GM11168 (cell line): ENCODE measurements at regions not wholly inside any gene's neighbourhood (a gene's known extent, or its start where the extent isn't known, plus 50 kb on each side); places are given as distances from the start of the nearest gene placed in this dataset.
"Not testable (repeated sequence)": the region's sequence is repeated elsewhere in the genome, so short reads cannot be mapped to it uniquely, and the experiment has no call there.

Experiments
- in situ Hi-C: fragments of 300-500 bp; cut with MboI; formaldehyde crosslinking; loops from one replicate; pipeline ENCODE4 v1.12.0; 2022; ENCODE audit warnings: low sequenced_read_pairs; ENCODE audit not compliant: unreplicated experiment

- in situ Hi-C loops: loop anchor here (25.0 kb wide), 1 partner anchor 172 kb away; no protein-coding TSS in a partner anchor
Observed at GRCh38 chr1:115459161-115459560, 121.1 kb upstream of the NGF start.

GRCh38 chr1:115458426-115459114 is 120.5 kb upstream of the NGF start:
- in situ Hi-C loops: loop anchor here (25.0 kb wide), 1 partner anchor 171 kb away; no protein-coding TSS in a partner anchor

DNA sequence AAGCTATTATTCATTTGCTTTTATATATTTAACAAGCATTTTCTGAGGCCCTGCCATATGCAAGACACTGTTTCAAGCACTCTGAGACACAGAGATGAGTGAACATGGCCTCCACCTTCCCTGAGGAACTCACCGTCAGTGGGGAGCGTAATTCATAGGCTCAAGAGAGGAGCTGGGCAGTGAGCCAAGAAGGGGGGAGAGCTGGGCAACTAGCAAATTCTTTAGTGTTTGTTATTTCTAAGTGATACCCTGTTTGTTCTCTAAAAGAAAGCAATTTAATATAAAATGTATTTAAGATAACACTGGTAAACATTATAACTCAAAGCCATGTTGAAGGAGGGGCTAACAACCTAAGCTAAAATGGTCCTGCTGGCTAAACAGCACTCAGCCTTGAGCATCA is 119.2 kb upstream of the NGF start:
- in situ Hi-C loops: loop anchor here (25.0 kb wide), 1 partner anchor 170 kb away; no protein-coding TSS in a partner anchor

DNA sequence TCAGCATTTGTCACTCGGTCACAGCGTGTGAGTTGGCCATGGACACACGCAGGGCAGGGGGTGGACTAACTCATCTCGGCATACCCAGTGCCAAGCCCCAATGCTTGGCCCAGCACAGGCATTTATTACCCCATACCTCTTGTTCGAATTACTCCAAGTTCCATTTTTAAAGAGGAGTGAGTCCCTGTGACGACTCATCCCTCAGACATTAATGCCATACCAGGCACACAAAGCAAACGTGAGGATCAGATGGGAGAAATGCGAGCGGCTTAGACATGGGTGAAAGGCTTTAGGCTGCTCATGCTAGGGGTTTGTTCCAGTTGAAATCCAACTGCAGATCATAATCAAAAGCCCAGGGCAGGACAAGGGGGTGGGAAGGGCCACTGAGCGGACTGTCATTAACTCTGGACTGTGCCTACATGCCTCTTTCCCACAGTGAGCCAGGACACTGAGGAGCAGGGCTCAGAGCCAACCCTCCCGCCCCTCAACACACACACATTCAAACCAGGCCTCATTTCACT is 118.5 kb upstream of the NGF start:
- in situ Hi-C loops: loop anchor here (25.0 kb wide), 1 partner anchor 169 kb away; no protein-coding TSS in a partner anchor

DNA sequence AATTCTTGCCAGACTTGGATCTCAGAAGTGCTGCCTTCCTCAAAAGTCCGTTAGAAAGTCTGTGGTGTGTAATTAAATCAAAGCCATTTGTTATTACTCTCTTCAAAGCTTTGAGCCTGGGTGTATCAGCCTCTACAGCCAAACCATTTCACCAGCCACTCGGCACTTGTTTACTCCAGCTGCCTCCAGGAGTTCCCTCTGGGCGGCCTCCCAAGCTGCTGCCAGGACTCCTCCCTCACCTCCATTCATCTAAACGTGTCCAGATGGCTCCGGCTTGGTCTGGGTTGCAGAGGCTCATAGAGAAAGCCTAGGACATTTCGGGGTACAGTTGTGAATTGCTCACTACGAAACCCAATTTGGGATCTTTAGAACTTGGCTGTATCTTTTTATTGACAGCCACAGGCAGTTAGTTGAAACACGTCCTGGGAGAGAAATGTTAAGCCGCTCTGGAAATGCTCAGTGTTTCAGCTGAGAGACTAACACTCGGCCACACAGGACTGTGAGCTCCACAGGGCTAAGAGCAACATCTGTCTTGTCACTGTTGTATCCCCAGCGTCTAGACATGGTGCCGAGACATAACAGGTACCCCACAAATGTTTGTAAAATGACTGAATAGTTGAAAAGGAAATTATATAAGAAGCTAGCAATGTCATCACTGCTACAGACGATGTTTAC is 116.9 kb upstream of the NGF start:
- in situ Hi-C loops: loop anchor here (25.0 kb wide), 1 partner anchor 168 kb away; no protein-coding TSS in a partner anchor

GRCh38 chr1:115453666-115454065 is 115.6 kb upstream of the NGF start:
- in situ Hi-C loops: loop anchor here (25.0 kb wide), 1 partner anchor 166 kb away; no protein-coding TSS in a partner anchor

DNA sequence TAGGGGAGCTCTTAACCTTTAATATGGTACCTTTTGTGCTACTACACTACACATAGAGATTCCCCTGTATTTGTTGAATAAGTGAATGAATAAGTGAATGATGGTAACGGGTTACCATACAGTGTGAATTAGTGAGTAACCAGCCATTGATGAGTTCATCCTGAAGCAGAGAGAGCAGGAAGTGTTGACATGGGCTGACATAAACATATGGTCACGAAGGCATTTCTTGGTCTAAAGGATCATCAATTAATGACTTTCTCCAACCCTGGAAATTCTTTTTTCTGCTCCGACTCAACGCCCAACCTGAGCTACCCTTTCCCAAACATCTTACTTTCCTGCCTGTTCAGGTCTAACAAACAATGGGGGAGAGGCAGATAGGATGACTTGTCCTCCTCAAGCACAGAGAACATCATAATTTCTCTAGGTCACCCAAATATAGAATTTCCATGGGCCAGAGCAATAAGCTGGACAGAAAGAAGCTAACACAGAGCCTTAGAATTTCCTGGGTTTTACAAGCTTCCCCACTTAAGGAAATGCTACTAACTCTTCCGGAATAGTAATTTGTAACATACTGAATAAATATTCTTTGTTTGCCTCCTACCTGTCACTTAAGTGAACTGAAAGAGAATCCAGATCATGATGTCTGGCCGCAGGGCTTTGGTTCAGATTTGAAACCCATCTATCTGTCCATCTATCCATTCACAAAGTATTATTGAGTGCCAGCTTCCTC is 114.7 kb upstream of the NGF start:
- in situ Hi-C loops: loop anchor here (25.0 kb wide), 1 partner anchor 165 kb away; no protein-coding TSS in a partner anchor

DNA sequence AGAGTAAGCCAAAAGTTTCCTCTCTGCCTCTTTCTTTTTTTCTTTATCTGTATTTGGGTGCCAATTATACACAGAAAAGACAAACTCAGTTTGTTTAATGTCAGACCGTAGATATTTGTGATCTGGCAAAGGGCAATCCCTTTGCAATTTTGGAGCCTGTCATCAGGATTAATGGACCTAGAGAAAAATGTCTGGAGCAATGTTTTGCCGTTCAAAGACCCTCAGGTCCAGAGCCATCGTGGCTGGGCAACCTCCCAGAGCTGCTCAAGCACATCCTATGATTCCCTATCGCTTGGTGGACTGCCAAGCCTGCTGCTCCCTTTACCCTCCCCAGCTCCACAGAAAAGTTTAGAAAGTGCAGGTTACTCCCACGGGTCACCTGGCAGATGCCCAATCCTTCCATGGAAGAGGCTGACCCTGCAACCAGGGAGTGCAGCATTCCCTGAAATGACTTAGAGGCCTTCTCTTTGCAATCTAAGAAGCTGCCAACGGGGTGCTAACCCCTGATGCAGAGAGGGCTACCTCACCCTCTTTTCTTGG is 112.5 kb upstream of the NGF start:
- in situ Hi-C loops: loop anchor here (25.0 kb wide), 1 partner anchor 163 kb away; no protein-coding TSS in a partner anchor

DNA sequence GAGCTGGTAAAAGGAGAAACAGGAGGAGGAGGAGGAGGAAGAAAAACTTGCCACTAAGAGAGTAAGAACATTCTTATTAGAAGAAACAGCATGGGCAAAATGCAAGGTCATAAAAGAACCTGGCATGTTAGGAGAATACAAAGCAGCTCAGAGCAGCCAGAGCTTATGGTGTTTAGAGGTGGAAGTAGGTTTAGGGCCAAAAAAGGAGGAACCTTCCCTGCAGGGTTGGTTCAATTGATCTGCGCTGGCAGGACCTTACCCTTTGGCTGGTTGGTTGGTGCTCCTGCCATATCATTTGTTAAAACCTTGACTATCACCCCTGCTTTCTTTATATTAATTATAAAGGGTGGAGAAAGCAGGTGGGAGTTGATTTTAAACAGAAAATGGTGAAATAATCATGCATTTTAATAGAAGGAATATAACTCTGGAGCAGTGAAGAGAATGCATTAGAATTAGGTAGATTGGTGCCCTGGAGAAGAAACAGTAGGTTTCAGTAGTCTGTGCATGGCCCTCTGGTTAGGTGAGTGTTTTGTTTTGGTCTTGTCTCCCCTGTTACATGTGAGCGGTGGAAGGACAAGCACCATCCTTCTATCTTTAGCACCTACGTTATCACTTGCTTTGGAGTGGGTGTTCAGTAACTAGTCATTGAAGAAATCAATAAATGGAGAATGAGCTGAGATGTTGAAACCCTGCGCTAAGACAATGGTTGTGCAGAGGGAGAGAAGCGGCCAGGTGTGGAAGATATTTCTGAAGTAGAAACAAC is 110.4 kb upstream of the NGF start:
- in situ Hi-C loops: no loop called here

DNA sequence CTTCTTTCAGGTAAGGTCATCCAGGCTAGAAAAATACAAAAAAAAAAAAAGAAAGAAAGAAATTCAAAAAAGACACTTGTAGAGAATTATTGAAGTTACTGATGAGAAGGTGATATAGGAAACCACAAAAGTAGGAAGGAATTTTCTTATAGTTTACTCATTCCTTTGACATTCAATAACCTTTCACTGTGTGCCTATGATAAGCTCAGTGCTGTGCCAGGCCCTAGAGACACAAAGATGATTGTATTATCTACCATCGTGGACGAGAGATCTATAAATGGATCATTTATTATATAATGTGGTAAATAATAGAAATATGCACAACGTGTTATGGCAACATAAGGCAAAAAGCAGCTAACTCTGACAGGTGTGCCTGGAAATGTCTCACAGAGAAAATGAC is 109.6 kb upstream of the NGF start:
- in situ Hi-C loops: no loop called here

DNA sequence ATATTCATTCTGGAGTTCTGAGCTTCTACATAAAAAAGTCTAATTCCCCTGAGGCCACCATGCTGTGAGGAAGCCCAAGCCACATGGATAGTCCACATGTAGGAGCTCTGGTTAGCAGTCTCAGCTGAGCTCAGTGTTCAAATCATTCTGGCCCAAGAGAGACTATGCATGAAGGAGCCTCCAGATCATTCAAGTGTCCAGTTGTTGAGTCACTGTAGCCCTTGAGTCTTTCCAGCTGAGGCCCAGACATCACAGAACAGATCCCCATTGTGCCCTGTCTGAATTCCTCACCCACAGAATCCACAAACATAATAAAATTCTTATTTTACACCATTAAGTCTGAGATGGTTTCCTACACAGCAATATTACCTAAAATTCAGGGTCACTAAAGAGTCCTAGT is 107.0 kb upstream of the NGF start:
- in situ Hi-C loops: no loop called here

DNA sequence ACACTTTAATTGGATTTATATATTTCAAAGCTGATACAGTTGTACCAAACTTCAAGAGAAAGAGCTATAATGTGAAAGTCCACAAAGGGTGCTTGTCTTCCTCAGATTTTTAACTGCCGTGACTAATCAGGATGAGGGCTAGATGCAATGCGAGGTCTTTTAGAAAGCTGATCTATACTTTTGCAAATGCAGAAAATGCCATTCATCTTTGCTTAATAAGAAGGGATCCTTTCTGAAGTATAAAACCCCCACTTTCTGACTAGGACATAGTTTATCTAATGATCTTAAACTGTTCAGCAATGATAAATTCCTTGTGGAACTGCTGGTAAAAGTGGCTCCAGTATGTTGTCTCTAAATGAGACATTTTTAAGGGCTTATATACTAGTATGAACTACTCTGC is 102.7 kb upstream of the NGF start:
- in situ Hi-C loops: no loop called here

DNA sequence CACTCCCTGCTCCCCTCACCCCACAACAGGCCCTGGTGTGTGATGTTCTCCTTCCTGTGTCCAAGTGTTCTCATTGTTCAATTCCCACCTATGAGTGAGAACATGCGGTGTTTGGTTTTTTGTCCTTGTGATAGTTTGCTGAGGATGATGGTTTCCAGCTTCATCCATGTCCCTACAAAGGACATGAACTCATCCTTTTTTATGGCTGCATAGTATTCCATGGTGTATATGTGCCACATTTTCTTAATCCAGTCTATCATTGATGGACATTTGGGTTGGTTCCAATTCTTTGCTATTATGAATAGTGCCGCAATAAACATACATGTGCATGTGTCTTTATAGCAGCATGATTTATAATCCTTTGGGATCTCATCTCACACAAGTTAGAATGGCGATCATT is 101.5 kb upstream of the NGF start:
- in situ Hi-C loops: not testable (repeated sequence)

DNA sequence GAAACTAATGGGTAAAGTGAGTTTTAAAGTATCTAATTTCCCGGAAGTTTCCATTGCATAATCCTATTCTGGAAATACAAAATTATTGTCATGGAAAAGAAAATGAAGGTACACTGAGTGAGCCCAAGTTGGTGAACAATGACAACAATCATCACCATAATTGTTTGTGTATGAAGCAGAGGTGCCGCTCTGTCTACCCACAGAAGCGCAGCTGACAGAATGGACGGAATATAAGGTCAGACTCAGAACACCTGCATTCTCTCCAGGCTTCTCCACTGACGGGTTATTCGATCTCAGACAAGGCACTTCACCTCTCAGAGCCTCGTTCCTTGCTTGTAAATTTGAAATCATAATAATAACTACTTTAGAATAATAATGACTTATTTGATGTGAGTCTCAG is 99.1 kb upstream of the NGF start:
- in situ Hi-C loops: no loop called here

DNA sequence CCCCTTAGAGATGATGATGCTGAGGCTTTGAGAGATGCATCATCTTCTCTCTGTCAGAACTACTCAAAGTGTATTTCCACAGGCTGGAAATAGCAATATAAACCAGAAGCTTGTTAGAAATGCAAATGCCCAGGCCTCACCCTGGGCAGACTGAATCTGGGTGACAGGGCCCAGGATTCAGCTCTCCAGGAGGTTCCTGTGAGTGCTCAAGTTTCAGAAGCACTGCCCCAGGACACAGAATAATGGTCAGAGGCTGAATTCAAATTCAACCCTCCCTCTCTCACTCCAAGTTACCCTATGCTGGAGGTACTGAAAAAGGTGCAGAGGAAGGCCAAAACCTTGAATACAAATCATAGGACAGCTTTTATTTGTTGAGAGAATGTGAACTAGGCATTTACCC is 98.5 kb upstream of the NGF start:
- in situ Hi-C loops: no loop called here

DNA sequence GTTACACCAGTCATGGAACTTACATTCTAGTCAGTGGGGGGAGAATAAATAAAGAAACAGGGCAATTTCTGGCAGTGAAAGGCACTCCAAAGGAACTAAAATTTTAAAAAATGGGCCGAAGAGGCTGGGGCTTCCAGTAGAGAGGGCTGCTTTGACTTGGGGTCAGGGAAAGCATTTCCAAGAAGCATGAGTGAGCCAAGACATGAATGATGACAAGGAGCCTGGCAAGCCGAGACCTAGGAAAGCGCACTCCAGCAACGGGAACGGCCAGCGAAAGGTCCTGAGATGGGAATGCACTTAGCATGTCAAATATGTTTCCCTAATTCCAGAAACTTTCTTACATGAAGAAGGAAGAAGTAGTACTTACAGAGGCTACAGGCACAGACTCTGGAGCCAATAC is 95.4 kb upstream of the NGF start:
- in situ Hi-C loops: no loop called here

DNA sequence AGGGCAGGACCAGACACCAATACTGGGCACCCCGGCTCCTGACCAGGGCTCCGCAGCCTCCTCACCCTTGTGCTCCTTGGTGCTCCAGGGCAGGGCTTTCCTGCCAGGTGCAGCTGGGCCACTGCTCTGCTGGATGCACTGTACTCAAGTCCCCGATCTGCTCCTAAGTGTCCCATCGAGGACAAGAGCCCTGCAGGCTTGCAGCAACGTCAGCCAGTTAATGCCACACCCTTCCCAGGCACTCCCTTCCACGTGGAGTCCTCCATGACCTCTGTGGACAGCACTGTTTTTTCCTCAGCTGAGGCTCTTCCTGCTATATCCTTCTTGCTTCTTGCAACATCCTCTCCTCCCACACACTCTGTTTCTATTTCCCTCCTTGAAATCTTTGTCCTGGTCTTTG is 94.0 kb upstream of the NGF start:
- in situ Hi-C loops: no loop called here

GRCh38 chr1:115430441-115431158 is 92.6 kb upstream of the NGF start:
- in situ Hi-C loops: no loop called here

- in situ Hi-C loops: no loop called here
Observed at GRCh38 chr1:115429884-115430283, 91.8 kb upstream of the NGF start.
